HPDE6-E6E7 (cell line): ENCODE measurements at regions not wholly inside any gene's neighbourhood (a gene's known extent, or its start where the extent isn't known, plus 50 kb on each side); places are given as distances from the start of the nearest gene placed in this dataset.

Experiments used
- DNase-seq: peaks from one replicate; pipeline ENCODE4 v3.0.0; 2011; ENCODE audit warnings: missing footprints; ENCODE audit errors: extremely low spot score

GRCh38 chr7:134391223-134391622 is 67.7 kb downstream of the AKR1B1 start:
- no peak for DNase-seq

- no peak for DNase-seq
These were observed 70.4 kb downstream of the AKR1B1 start for GRCh38 chr7:134388336-134389019.

GRCh38 chr7:134378562-134378961 is 61.8 kb upstream of the SLC35B4 start:
- no peak for DNase-seq

DNA sequence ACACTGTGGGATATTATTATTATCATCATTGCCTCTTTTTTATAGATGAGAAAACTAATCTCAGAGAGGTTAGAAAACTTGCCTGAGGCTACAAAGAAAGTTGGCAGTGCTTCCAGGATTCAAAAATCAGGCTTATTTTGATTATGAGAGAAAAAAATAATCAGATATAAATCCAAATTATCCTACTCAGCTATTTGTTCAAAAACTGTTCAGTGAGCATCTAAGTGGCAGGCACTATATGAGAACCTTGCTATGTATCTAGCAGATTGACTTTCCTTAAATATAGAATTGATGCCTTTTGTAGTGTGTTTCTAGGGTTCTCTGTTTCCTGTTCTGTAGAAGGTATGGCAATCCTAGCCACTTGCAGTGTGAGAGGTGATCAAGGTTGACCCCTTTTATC is 60.0 kb upstream of the SLC35B4 start:
- DNase-seq: no peak

- no peak for DNase-seq
These were observed 58.5 kb upstream of the SLC35B4 start for GRCh38 chr7:134375206-134375605.

DNA sequence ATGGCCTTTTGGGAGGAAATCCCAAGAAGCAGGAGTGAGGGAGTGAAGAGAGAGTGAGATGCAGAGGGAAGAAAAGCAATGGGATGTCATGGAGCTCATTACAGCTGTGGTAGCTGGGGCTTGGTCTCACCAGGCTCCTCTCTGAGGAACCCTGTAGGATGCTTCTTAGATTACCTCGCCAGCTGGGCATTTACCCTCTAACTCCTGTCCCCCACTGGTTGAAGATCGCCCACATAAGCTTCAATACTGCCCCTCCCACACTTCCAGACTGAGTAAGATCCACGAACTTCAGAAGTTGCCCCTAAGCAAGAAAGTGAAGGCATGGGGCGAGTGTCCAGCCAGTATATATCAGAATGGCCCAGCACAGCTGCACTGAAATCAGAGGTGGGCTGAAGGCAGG is 58.1 kb upstream of the SLC35B4 start:
- DNase-seq: no peak

DNA sequence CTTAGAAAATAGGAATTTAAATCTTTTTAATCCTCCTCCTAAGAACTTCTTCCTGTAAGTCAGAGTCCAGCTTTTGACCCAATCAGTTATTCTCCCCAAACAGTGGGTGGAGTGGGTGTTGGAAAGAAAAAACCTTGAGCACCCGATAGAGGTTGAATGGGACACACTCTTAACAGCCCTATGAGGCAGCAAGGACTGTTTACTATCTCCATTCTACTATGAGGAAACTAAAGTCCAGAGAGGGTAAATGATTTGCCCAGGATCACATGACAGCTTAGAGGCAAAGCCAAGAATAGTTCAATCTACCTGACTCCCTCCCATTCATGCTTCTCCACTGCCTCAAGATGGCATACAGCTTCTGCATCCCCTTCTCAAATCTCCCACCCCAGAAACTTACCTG is 57.6 kb upstream of the SLC35B4 start:
- no peak for DNase-seq

GRCh38 chr7:134372858-134373257 is 56.1 kb upstream of the SLC35B4 start:
- DNase-seq: no peak

GRCh38 chr7:134371971-134372370 is 55.2 kb upstream of the SLC35B4 start:
- no peak for DNase-seq

DNA sequence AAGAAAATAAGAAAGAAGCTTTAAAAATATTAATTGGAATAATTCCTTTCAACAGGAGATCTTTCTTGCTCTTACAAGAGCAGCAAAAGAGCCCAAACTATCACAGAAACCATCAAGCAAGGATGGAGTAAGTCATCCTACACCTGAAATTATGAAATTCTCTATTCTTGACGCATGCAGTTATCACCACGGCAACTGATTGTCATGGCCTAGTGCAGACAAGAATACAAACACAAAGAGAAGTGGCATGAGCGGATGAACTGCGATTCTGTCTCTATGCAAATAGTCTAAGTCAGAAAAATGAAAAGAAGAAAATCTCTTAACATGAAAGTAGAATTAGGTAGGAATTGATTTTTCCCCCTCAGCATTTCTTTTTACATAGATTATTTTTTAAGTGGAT is 54.8 kb upstream of the SLC35B4 start:
- no peak for DNase-seq

DNA sequence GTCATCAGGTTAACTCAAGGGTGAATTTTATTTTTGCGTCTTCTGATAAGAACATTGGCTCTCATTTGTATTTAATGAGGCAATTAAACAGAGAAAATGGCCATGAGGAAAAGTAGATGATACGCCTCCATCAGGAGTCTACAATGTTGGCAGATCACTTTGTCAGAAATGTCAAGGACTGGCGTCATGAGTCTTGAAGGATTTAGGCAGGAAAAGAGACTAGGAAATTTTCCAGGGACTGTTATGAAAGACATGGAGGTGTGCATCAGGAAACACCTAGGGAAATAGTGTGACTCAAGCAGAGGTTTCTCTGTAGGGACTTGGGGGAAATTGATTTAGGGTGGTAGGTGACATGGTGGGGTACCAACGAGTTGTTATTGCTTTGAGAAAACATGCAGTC is 53.4 kb upstream of the SLC35B4 start:
- no peak for DNase-seq

DNA sequence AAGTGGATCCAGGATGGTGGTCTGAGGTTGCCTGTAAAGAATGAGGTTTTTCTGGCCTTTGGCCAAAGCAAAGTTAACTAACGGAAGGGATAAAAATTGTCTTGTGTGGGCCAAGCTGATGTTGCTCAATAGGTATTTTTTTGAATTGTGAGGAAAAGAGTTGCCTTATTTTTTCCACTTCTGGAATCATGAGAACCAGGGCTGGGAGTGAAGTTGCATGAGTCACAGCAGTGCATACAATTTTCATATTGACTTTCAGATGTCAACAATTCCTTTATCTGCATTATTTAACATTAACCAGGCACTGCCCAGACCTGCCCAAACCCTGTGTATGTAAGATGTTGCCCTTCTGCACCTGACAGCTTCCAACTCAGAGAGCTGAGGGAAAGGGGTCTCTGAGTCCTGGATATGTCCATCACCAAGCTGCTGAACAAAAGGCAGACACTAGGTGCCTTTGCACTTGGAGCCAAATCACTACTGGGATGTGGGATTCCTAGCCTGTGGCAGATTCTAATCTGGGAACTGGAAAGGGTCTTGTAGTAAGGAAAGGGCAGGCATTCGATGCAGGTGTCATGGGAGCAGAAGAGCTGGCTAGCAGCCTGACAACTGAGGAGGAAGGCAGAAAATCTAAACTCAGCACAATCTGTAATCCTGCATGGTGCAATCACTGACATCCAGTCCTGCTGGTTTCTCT is 52.3 kb upstream of the SLC35B4 start:
- DNase-seq: peak; percentile 46

DNA sequence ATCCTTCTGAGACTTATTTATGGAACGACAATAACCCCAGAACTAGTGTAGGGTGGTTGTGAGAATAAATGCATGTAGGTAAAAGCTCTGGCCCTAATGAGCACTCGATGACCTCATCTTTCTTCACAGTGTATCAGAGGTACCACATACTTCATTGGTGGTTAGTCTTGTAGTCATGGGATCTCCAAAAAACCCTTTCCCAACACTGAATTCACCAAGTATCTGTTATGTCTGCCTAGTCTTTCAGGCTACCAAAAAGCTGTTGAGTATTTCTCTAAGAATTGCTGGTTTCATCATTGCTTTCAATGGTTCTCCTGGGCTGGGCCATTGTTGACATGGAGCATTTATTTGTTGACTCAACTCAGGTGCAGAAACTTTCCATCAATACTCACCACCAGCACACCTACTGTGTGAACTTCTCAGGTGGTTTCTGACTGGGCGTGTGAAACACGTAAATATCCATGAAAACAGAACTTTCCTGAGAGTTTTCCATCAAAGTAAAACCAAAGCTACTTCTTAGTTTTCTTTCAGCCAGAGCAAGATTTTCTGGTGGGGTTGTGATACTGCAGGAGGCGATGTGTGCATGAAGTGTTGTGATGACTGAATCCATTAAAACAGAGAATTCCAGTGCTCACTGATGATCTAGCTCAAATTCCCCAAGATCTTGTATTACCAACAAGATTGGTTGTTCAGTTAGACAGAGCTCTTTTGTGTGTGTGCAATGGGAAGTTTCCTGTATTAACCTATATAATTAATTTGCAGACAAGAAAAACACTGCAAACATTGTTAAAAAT is 51.4 kb upstream of the SLC35B4 start:
- no peak for DNase-seq
